ENCODE measurements at regions not wholly inside any gene's neighbourhood (a gene's known extent, or its start where the extent isn't known, plus 50 kb on each side); places are given as distances from the start of the nearest gene placed in this dataset.

DNA sequence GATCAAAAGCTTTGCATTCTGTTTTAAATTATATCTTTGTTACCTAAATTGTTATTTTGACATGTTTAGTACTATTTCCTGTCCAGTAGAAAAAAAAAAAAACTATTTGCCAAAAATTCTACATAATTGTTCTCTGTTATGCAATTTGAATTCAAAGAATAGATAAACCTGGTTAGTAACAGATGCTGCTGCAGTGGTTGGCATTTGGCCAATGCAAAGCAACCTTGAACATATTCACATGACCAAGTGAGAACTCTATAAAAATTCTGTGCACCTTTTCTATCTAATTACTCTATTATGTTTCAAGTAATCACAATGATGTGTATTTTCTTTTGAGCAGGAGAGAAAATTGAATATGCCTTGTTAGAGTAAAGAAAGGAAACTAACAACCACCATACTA is 1473.4 kb downstream of the RPA4 start:
- TF ChIP-seq NR2C2 (CRISPR knock-in tag; IDR thresholded peaks at IDR 0.05) (no peak), NR2C2 (tag; IDR thresholded peaks at IDR 0.05) (no peak), NCOA4 (IDR thresholded peaks at IDR 0.05; ENCODE audit: partially characterized antibody) (no peak), SRF (CRISPR knock-in tag; IDR thresholded peaks at IDR 0.05) (no peak), TOE1 (IDR thresholded peaks at IDR 0.05; ENCODE audit: borderline replicate concordance) (no peak), TOE1 (CRISPR knock-in tag; IDR thresholded peaks at IDR 0.05; ENCODE audit: borderline replicate concordance, low read depth) (no peak), SPI1 (IDR thresholded peaks at IDR 0.05; ENCODE audit: borderline replicate concordance, low read depth, low read length) (no peak), NFYB (IDR thresholded peaks at IDR 0.05; ENCODE audit: extremely low read depth, insufficient read length) (no peak), ZNF165 (CRISPR knock-in tag; IDR thresholded peaks at IDR 0.05; ENCODE audit: borderline replicate concordance) (no peak), BCL6 (CRISPR knock-in tag; IDR thresholded peaks at IDR 0.05) (no peak), ZSCAN32 (CRISPR knock-in tag; IDR thresholded peaks at IDR 0.05) (no peak), MAZ (CRISPR knock-in tag; conservative IDR thresholded peaks at IDR 0.05 in 1 of 2, IDR thresholded peaks at IDR 0.05 in 1 of 2) (no peak)
- TF ChIP-seq, protein P1, sequence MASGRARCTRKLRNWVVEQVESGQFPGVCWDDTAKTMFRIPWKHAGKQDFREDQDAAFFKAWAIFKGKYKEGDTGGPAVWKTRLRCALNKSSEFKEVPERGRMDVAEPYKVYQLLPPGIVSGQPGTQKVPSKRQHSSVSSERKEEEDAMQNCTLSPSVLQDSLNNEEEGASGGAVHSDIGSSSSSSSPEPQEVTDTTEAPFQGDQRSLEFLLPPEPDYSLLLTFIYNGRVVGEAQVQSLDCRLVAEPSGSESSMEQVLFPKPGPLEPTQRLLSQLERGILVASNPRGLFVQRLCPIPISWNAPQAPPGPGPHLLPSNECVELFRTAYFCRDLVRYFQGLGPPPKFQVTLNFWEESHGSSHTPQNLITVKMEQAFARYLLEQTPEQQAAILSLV (tag; IDR thresholded peaks at IDR 0.05) = no peak
- TF ChIP-seq, protein P2, sequence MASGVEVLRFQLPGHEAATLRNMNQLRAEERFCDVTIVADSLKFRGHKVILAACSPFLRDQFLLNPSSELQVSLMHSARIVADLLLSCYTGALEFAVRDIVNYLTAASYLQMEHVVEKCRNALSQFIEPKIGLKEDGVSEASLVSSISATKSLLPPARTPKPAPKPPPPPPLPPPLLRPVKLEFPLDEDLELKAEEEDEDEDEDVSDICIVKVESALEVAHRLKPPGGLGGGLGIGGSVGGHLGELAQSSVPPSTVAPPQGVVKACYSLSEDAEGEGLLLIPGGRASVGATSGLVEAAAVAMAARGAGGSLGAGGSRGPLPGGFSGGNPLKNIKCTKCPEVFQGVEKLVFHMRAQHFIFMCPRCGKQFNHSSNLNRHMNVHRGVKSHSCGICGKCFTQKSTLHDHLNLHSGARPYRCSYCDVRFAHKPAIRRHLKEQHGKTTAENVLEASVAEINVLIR (CRISPR knock-in tag; IDR thresholded peaks at IDR 0.05) = no peak
- Histone ChIP-seq H3K9me1 (ENCODE audit: control insufficient read depth, insufficient read depth, low read length) (no peaks in the 10 kb centered on the region), H3K36me3 (ENCODE audit: control insufficient read depth, insufficient read depth, low read length) (no peaks in the 10 kb centered on the region), H3K27ac (ENCODE audit: extremely low read depth, low read depth, low read length) (no peak overlapping the region), H4K20me1 (replicated peaks; ENCODE audit: control insufficient read depth, insufficient read depth, low read length) (no peaks in the 10 kb centered on the region), H3K27me3 (ENCODE audit: control insufficient read depth in 2 of 2, insufficient read depth in 2 of 2, low read length in 2 of 2) (no peaks in the 10 kb centered on the region), H3K9me3 (replicated peaks; ENCODE audit: control insufficient read depth, insufficient read depth, low read depth, low read length) (no peaks in the 10 kb centered on the region), H3K79me2 (ENCODE audit: control insufficient read depth, insufficient read depth, low read length) (no peaks in the 10 kb centered on the region), H2AFZ (ENCODE audit: low read depth, low read length) (no peak overlapping the region), H3K4me2 (ENCODE audit: insufficient read depth, low read length) (no peak overlapping the region), H3K9ac (ENCODE audit: insufficient read depth in 1 of 2, low read depth in 2 of 2, low read length in 2 of 2) (no peak overlapping the region), H3K4me3 (no peak overlapping the region), H3K4me1 (replicated peaks in 1 of 2; ENCODE audit: control insufficient read depth in 2 of 2, insufficient read depth in 2 of 2, low read length in 2 of 2) (no peaks in the 10 kb centered on the region)
- CTCF ChIA-PET (ENCODE audit: low intra/inter-chr PET ratio) = no interaction called here
- POLR2A ChIA-PET = no interaction called here
- in situ Hi-C loops (cut with MboI) = no loop called here
- ATAC-seq (no peak), DNase-seq (ENCODE audit: extremely low read depth in 1 of 4, low spot score in 3 of 4) (no peak), FAIRE-seq (no peak)
- no TSS peak for BruUV-seq (replicated peaks)
- intact Hi-C loops (cut with micrococcal nuclease) = no loop called here
